ENCODE measurements at regions not wholly inside any gene's neighbourhood (a gene's known extent, or its start where the extent isn't known, plus 50 kb on each side); places are given as distances from the start of the nearest gene placed in this dataset.

DNA sequence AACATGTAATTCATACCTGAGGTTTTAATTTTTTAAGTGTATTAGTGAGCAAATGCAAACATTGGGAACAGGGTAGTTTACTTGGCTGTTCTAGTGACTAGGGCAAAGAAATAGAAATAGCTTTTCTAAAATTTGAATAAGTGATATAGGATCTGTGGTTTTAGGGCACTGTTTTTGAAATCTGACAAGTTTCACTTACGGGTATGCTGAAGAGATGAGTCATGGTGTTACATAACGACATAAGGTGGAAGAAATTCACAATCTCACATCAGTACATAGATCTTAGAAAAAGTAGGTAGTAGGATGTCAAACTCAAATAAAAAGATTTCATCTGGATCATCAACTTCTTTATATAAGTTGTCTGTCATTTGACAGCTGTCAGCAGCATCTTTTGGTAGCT, 772.3 kb downstream of the MAT2B start:
- intact Hi-C loops (cut with DNase I) = no loop called here
- no peaks in the 10 kb centered on the region for H3K36me3 ChIP-seq
- TF ChIP-seq POLR2A (IDR thresholded peaks at IDR 0.05) (no peak), CTCF (IDR thresholded peaks at IDR 0.05) (no peak)
- no peak for DNase-seq
- no peak overlapping the region for H3K27ac ChIP-seq
- no peak overlapping the region for H3K4me3 ChIP-seq (replicated peaks in 1 of 3)
- no peaks in the 10 kb centered on the region for H3K27me3 ChIP-seq
- no peaks in the 10 kb centered on the region for H3K4me1 ChIP-seq
- H3K9me3 ChIP-seq = no peaks in the 10 kb centered on the region
- 73 to 74% methylated on average over 2 of the region's 2 CpGs for WGBS, 2 donors

DNA sequence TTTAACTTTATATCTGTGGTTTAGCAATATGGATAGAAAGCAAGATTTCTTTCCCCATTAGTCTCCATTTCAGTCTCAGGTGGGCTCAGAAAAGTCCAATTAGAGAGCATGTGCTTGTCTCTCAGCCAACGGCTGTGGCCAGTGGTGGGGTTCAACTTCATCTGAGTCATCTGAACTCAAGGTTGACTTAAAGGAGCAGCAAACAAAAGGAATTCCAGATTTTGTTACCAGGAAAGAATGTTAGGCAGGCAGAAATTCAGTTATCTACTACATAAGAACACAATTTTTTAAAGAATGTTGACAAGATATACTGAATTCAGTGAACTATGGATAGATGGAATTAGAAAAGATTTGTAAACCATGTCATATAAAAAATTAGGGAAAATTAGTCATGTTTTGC, 784.1 kb downstream of the MAT2B start:
- no peak for DNase-seq
- WGBS, 2 donors = 58 to 60% methylated on average over 1 of the region's 1 CpG
- Histone ChIP-seq H3K27me3 (no peaks in the 10 kb centered on the region), H3K4me1 (no peaks in the 10 kb centered on the region), H3K27ac (no peak overlapping the region), H3K4me3 (replicated peaks in 1 of 3) (no peak overlapping the region), H3K36me3 (no peaks in the 10 kb centered on the region), H3K9me3 (no peaks in the 10 kb centered on the region)
- intact Hi-C loops (cut with DNase I) = no loop called here
- TF ChIP-seq CTCF (IDR thresholded peaks at IDR 0.05) (no peak), POLR2A (IDR thresholded peaks at IDR 0.05) (no peak)

GRCh38 chr5:164296603-164297080, 791.2 kb downstream of the MAT2B start:
- no peaks in the 10 kb centered on the region for H3K27me3 ChIP-seq
- DNase-seq = no peak
- no peaks in the 10 kb centered on the region for H3K36me3 ChIP-seq
- no peaks in the 10 kb centered on the region for H3K9me3 ChIP-seq
- H3K27ac ChIP-seq = no peak overlapping the region
- intact Hi-C loops (cut with DNase I) = no loop called here
- TF ChIP-seq CTCF (IDR thresholded peaks at IDR 0.05) (no peak), POLR2A (IDR thresholded peaks at IDR 0.05) (no peak)
- H3K4me3 ChIP-seq (replicated peaks in 1 of 3) = no peak overlapping the region
- 19 to 26% methylated on average over 14 of the region's 14 CpGs for WGBS, 2 donors
- H3K4me1 ChIP-seq = no peaks in the 10 kb centered on the region

DNA sequence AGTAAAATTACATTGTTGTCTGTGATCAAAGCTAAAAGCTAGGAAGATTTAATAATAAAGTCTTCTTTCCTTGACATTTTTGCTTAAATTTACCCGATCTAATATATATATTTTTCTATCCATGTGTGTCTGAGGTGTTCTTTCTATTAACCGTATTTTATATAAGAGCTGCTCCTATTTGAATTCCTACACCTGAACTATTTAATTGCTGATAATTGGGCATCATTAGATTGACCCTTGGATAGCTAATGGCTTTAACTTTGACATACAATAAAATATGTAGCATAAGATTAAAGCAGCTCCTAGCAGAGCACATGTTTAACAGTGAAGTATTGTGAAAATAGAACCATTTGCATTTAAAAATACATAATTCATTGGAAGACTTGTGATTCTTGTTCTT, 792.7 kb downstream of the MAT2B start:
- no peak for TF ChIP-seq POLR2A (IDR thresholded peaks at IDR 0.05)
- intact Hi-C loops (cut with DNase I) = no loop called here
- H3K27me3 ChIP-seq = no peaks in the 10 kb centered on the region
- no peaks in the 10 kb centered on the region for H3K36me3 ChIP-seq
- DNase-seq = no peak
- no peak overlapping the region for H3K27ac ChIP-seq
- no peak overlapping the region for H3K4me3 ChIP-seq (replicated peaks in 1 of 3)
- no peaks in the 10 kb centered on the region for H3K9me3 ChIP-seq
- WGBS, 2 donors = 83 to 87% methylated on average over 2 of the region's 2 CpGs
- no peaks in the 10 kb centered on the region for H3K4me1 ChIP-seq

GRCh38 chr5:164300295-164300694, 794.9 kb downstream of the MAT2B start:
- no peak overlapping the region for H3K27ac ChIP-seq
- intact Hi-C loops (cut with DNase I) = no loop called here

More at GRCh38 chr5:164300295-164300694, 794.9 kb downstream of the MAT2B start:
- TF ChIP-seq POLR2A (IDR thresholded peaks at IDR 0.05) (no peak), CTCF (IDR thresholded peaks at IDR 0.05) (no peak)
- Histone ChIP-seq H3K4me1 (no peaks in the 10 kb centered on the region), H3K9me3 (no peaks in the 10 kb centered on the region), H3K36me3 (no peaks in the 10 kb centered on the region), H3K27me3 (no peaks in the 10 kb centered on the region), H3K4me3 (replicated peaks in 1 of 3) (no peak overlapping the region)
- DNase-seq = no peak

All from thyroid gland (tissue), 4 donors.